Spleen (tissue), 11 donors: ENCODE measurements at regions not wholly inside any gene's neighbourhood (a gene's known extent, or its start where the extent isn't known, plus 50 kb on each side); places are given as distances from the start of the nearest gene placed in this dataset.

Experiments used
- DNase-seq: peaks from one replicate; pipeline ENCODE4 v3.0.0-alpha.2; 2020
- H3K27ac ChIP-seq, 8 donors: fragments of 200-600 bp; sonication (generic) in 7 of 8; 1 replicate in 4 of 8; 2 replicates in 4 of 8; pipeline versions ENCODE4 v1.5.0 to v1.8.0; 2016 to 2021; ENCODE audit warnings: inconsistent platforms in 4 of 8, mild to moderate bottlenecking in 4 of 8, moderate library complexity in 1 of 8
- H3K27me3 ChIP-seq, 7 donors: fragments of 200-600 bp; sonication (generic) in 6 of 7; replicated peaks in 1 of 7; 1 replicate in 4 of 7; 2 replicates in 3 of 7; pipeline versions ENCODE4 v1.5.0 to v1.8.0; 2016 to 2021; ENCODE audit warnings: inconsistent platforms in 3 of 7, mild to moderate bottlenecking in 1 of 7
- H3K36me3 ChIP-seq, 6 donors: fragments of 200-600 bp; sonication (generic) in 5 of 6; 1 replicate in 4 of 6; 2 replicates in 2 of 6; pipeline versions ENCODE4 v1.5.0 to v1.8.0; 2016 to 2021; ENCODE audit warnings: inconsistent platforms in 2 of 6
- H3K4me1 ChIP-seq, 6 donors: fragments of 200-600 bp; sonication (generic) in 5 of 6; 1 replicate in 3 of 6; 2 replicates in 3 of 6; pipeline versions ENCODE4 v1.5.0 to v1.8.0; 2016 to 2021; ENCODE audit warnings: inconsistent platforms in 3 of 6
- H3K4me3 ChIP-seq, 8 donors: fragments of 200-600 bp; sonication (generic) in 7 of 8; 1 replicate in 4 of 8; 2 replicates in 4 of 8; pipeline versions ENCODE4 v1.5.0 to v1.8.0; 2016 to 2021; ENCODE audit warnings: inconsistent platforms in 4 of 8, mild to moderate bottlenecking in 4 of 8, moderate library complexity in 2 of 8
- H3K9me3 ChIP-seq, 8 donors: fragments of 200-600 bp; sonication (generic) in 7 of 8; 1 replicate in 4 of 8; 2 replicates in 4 of 8; pipeline versions ENCODE4 v1.5.0 to v1.8.0; 2016 to 2021; ENCODE audit warnings: inconsistent platforms in 4 of 8
- CTCF ChIP-seq, 11 experiments: fragments of 200-600 bp in 7 of 11; fragments of 450-650 bp in 4 of 11; sonication (generic) in 4 of 11; IDR thresholded peaks in 8 of 11; conservative IDR thresholded peaks in 3 of 11; 1 replicate in 7 of 11; 2 replicates in 4 of 11; pipeline versions ENCODE4 v1.4.0 to v1.8.0; 2016 to 2021; ENCODE audit warnings: antibody characterized with exemption in 11 of 11, inconsistent platforms in 4 of 11, mild to moderate bottlenecking in 1 of 11
- POLR2A ChIP-seq, 3 donors: fragments of 450-650 bp; IDR thresholded peaks; one replicate each; pipeline ENCODE4 v1.5.1; 2017; ENCODE audit warnings: antibody characterized with exemption in 3 of 3, mild to moderate bottlenecking in 1 of 3
- POLR2AphosphoS5 ChIP-seq, 3 donors: sonication (generic); formaldehyde crosslinking; IDR thresholded peaks; one replicate each; pipeline ENCODE4 v1.5.1; 2017; ENCODE audit warnings: antibody characterized with exemption in 3 of 3
- WGBS, 5 donors: extraction: QIAGEN DNeasy Blood & Tissue Kit in 3 of 5; methylation state at CpG; one replicate each; pipeline versions ENCODE4 v1.1.5 to v1.1.7; 2013 to 2018; 5-methylcytosine and 5-hydroxymethylcytosine counted together
- intact Hi-C: fragments of 100-400 bp; cut with DNase I; formaldehyde crosslinking; loops from one replicate; pipeline ENCODE4 v1.15.0; 2023; ENCODE audit warnings: low total_unique reads
- donor health status: healthy with polysubstance abuse.
- donor health status: DM: no; HTN: no; CAD: no; lungs with moderate emphysema.
- donor health status: DM: no; HTN: no; CAD: no.
- donor health status: Bipolar disorder and iron deficiency.
- donor health status: healthy.
- donor health status: DM: no; HTN: no; CAD: no.
- donor health status: DM: yes; HTN: yes; CAD: no.

GRCh38 chr7:34401776-34402175 lies 256.2 kb upstream of the NPSR1 start:
- Histone ChIP-seq H3K27me3 (no peaks in the 10 kb centered on the region), H3K4me1 (no peaks in the 10 kb centered on the region), H3K9me3 (peaks cover 0 to 13% (median 0%) of the 10 kb centered on the region in 8 donors), H3K4me3 (no peak overlapping the region), H3K36me3 (no peaks in the 10 kb centered on the region), H3K27ac (no peak overlapping the region)
- intact Hi-C loops: no loop called here
- 86 to 99% (median 95%) methylated on average over 2 of the region's 2 CpGs for WGBS, 5 donors
- DNase-seq: no peak
- TF ChIP-seq POLR2A (IDR thresholded peaks at IDR 0.05) (no peak), CTCF (IDR thresholded peaks at IDR 0.05 in 8 of 11, conservative IDR thresholded peaks at IDR 0.05 in 3 of 11) (no peak), POLR2AphosphoS5 (IDR thresholded peaks at IDR 0.05) (no peak)

GRCh38 chr7:34406848-34407530 lies 251.0 kb upstream of the NPSR1 start:
- no peak for DNase-seq
- 64 to 79% (median 73%) methylated on average over 5 of the region's 5 CpGs for WGBS, 5 donors
- no peak for TF ChIP-seq POLR2AphosphoS5 (IDR thresholded peaks at IDR 0.05)
- TF ChIP-seq POLR2A (IDR thresholded peaks at IDR 0.05): no peak
- no peak for TF ChIP-seq CTCF (IDR thresholded peaks at IDR 0.05 in 8 of 11, conservative IDR thresholded peaks at IDR 0.05 in 3 of 11)
- Histone ChIP-seq H3K36me3 (no peaks in the 10 kb centered on the region), H3K9me3 (peaks cover 0 to 4% (median 0%) of the 10 kb centered on the region in 8 donors), H3K4me3 (no peak overlapping the region), H3K27ac (no peak overlapping the region), H3K4me1 (no peaks in the 10 kb centered on the region), H3K27me3 (no peaks in the 10 kb centered on the region)
- intact Hi-C loops: no loop called here

GRCh38 chr7:34407586-34407985 lies 250.4 kb upstream of the NPSR1 start:
- Histone ChIP-seq H3K4me1 (no peaks in the 10 kb centered on the region), H3K27ac (no peak overlapping the region), H3K36me3 (no peaks in the 10 kb centered on the region), H3K4me3 (no peak overlapping the region), H3K27me3 (no peaks in the 10 kb centered on the region), H3K9me3 (peaks cover 0 to 4% (median 0%) of the 10 kb centered on the region in 8 donors)
- intact Hi-C loops: no loop called here
- DNase-seq: no peak
- TF ChIP-seq POLR2A (IDR thresholded peaks at IDR 0.05): no peak
- 81 to 90% (median 86%) methylated on average over 2 of the region's 2 CpGs for WGBS, 5 donors

- intact Hi-C loops: no loop called here
- H3K27me3 ChIP-seq: no peaks in the 10 kb centered on the region
- H3K27ac ChIP-seq: no peak overlapping the region
- no peak overlapping the region for H3K4me3 ChIP-seq
- no peak for DNase-seq
- H3K4me1 ChIP-seq: no peaks in the 10 kb centered on the region
- 52 to 69% (median 65%) methylated on average over 3 of the region's 3 CpGs for WGBS, 5 donors
- H3K9me3 ChIP-seq: no peaks in the 10 kb centered on the region
- H3K36me3 ChIP-seq: no peaks in the 10 kb centered on the region
- TF ChIP-seq POLR2AphosphoS5 (IDR thresholded peaks at IDR 0.05) (no peak), POLR2A (IDR thresholded peaks at IDR 0.05) (no peak), CTCF (IDR thresholded peaks at IDR 0.05 in 8 of 11, conservative IDR thresholded peaks at IDR 0.05 in 3 of 11) (no peak)
Measured at GRCh38 chr7:34417781-34418180, 240.2 kb upstream of the NPSR1 start.
